Uterus (tissue), 2 donors: ENCODE measurements at regions not wholly inside any gene's neighbourhood (a gene's known extent, or its start where the extent isn't known, plus 50 kb on each side); places are given as distances from the start of the nearest gene placed in this dataset.

Experiments used
- CTCF ChIP-seq, 4 experiments: fragments of 200-600 bp in 2 of 4; fragments of 450-650 bp in 2 of 4; sonication (generic) in 2 of 4; IDR thresholded peaks; one replicate each; pipeline ENCODE4 v1.5.1; 2016 to 2019; ENCODE audit warnings: antibody characterized with exemption in 4 of 4, mild to moderate bottlenecking in 2 of 4, moderate library complexity in 1 of 4
- POLR2A ChIP-seq, 2 donors: fragments of 450-650 bp; IDR thresholded peaks; one replicate each; pipeline ENCODE4 v1.6.1; 2016; ENCODE audit warnings: antibody characterized with exemption in 2 of 2, mild to moderate bottlenecking in 1 of 2, moderate library complexity in 1 of 2

- TF ChIP-seq CTCF (IDR thresholded peaks at IDR 0.05) (no peak), POLR2A (IDR thresholded peaks at IDR 0.05) (no peak)
Measured at GRCh38 chr11:116507016-116507415, 265.8 kb downstream of the BUD13 start.
